ENCODE measurements at regions not wholly inside any gene's neighbourhood (a gene's known extent, or its start where the extent isn't known, plus 50 kb on each side); places are given as distances from the start of the nearest gene placed in this dataset.

- peak; percentile 71 for DNase-seq (ENCODE audit: low read depth)
These were observed 536.8 kb upstream of the JAG1 start for GRCh38 chr20:11210611-11211010.

DNA sequence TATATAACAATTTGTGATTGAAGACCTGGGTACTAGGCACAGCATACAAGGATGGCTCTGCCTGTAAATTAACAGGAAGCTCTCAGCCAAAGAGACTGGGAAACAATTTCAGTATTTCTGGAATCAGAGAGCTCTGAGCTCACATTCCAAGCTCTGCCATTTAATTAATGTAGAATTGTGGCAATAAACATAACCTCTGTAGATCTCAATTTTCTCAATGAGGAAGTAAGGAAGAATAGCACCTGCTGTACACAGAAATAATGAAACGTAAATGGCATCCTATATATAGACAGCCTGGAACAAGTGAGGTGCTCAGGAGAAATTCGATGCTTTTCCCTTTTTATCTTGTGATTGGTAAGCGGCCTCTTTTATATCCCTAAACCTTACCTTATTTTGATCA lies 538.5 kb upstream of the JAG1 start:
- DNase-seq (ENCODE audit: low read depth): peak; percentile 9

- no peak for DNase-seq (ENCODE audit: low read depth)
These were observed 539.1 kb upstream of the JAG1 start for GRCh38 chr20:11212902-11213301.

DNA sequence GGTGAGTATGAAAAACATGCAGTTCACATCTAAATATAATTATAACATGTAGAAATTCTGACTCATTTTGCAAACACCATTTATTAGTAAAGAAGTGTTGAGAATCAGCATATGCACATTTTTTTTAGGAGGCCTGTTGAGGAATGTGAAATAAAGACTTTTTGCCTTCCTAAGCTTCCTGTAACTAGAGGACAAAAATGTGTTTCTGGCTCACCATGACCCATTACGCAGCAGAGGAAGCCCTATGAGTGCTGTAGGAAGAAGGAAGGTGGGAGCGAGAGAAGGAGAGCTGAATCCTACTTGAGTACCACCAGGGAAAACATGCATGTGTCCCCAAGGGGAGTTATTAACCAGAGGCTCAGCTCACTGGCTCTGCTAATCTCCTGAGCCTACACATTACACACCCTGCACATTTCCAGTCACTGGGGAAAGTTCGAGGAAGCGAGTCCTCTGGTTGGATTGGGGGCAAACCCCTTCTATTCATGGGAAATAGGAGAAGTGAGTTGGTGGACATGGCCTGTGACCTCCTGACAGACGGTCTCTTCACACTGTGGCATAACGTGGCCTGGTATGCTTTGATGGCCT lies 540.5 kb upstream of the JAG1 start:
- peak; percentile 57 for DNase-seq (ENCODE audit: low read depth)

DNA sequence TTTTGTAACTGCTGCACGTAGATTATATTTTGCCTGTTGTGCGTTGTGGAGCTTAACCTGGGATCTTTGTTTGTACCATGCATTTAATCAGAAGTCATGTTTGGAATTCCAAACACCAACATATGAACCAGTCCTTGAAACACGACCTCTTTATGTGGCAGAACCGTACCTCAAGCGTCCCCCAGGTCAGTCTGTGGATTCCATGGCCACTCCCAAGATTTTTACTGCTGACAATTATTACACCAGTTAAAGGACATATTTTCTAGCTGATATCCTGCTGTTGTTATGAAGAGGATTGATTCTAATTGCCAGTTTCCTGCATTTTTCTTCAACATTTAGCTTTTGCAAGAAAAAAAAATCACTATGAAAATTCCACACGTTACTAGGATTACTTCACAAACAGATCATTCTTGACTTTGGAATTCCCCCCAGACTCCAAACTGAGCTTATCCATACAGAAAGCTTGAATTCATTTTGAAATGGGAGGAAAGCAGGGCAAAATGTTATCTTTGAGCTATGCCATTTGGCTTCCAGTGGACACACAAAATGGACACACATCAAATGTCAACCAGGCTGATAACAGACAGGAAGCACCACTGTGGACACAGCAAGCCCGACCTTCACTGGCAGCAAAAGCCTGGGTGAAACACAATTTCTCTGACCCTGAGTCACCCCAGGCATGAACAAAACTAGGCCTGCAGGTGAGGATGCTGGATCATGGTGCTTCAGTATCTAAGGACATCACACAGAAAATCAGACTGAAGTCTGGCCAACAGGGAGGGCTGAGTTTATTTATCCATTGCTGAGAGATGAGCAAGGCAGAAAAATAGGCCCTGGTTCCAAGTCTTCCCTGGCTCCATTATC lies 542.9 kb upstream of the JAG1 start:
- DNase-seq (ENCODE audit: low read depth): peak; percentile 89

DNA sequence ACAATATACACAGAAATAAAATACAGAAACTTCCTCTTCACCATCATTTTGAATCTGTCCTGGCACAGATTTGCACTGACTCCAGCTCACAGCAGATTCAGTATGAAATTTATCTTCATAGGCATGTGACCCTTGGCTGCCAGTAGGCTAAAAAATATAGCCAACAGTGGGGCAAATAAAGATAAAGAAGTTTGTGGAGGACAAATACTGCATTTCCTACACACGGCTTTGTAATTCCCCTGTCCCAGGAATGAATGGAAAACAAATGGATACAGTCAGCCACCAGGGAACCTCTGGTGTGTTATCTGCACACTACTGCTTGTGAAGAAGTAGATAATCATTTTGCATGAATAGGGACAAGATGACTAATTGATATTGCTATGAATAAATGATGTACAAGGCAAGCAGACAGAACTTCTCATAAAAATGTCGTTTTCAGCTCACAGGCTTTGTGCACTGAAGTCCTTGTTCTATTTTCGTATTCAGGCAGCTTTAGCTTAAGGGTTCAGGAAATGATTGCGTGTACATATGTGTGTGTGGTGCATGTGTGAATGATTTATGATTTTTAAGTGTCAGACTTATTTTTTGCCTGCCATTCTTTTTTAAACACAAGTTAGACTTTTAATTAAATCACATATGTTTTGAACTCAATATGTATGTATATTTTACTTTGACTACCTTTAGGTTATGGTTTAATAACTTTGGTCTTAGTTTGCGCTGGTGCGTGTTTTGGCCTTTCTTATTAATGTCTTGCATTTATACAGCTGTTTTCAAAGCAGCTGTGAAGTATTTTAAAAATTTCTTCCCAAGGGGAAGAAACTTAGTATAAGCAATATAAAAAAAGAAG lies 543.8 kb upstream of the JAG1 start:
- DNase-seq (ENCODE audit: low read depth): peak; percentile 46

- no peak for DNase-seq (ENCODE audit: low read depth)
These were observed 544.4 kb upstream of the JAG1 start for GRCh38 chr20:11218173-11218680.

DNA sequence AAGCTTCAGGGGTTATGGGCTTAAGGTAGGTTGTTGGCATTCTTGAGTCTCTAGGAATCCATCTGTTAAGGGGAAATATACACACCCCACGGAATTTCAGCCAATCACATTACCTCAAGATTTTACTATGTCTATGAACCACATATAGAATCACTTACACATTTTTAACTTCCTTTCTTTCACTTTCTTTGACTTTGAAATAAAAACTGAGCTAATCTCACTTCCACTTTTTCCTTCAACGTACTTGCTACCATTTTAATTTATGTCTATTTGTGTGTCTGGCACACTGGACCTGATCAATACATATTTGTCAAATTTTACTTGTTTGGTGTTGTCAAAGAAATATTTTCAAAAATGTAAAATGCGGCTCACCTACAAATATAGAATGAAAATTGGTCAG lies 545.4 kb upstream of the JAG1 start:
- DNase-seq (ENCODE audit: low read depth): no peak

- DNase-seq (ENCODE audit: low read depth): no peak
These were observed 547.2 kb upstream of the JAG1 start for GRCh38 chr20:11221046-11221445.

- DNase-seq (ENCODE audit: low read depth): no peak
These were observed 548.4 kb upstream of the JAG1 start for GRCh38 chr20:11222243-11222642.

GRCh38 chr20:11227602-11228001 lies 553.8 kb upstream of the JAG1 start:
- no peak for DNase-seq (ENCODE audit: low read depth)

DNA sequence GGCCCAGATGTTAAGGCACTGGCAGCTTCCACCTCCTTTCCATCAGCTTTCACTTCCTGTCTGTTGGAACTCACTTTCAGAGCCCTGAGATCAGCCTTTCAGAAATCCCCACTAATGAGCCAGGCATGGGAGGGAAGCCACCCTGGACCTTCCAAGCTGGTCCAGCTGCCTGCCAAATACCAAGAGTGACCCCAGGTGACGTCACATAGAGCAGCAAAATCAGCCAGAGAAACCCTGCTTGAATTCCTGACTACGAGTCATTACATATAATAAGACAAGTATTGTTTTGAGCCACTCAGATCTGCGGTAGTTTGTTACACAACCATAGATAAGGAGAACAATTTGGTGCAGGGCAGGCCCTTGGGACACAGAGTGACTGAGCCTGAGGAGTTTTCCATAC lies 556.0 kb upstream of the JAG1 start:
- peak; percentile 97 for DNase-seq (ENCODE audit: low read depth)

GRCh38 chr20:11230999-11231398 lies 557.2 kb upstream of the JAG1 start:
- DNase-seq (ENCODE audit: low read depth): peak; percentile 34

GRCh38 chr20:11231742-11232648 lies 558.2 kb upstream of the JAG1 start:
- DNase-seq (ENCODE audit: low read depth): no peak

GRCh38 chr20:11232896-11233295 lies 559.1 kb upstream of the JAG1 start:
- DNase-seq (ENCODE audit: low read depth): no peak

DNA sequence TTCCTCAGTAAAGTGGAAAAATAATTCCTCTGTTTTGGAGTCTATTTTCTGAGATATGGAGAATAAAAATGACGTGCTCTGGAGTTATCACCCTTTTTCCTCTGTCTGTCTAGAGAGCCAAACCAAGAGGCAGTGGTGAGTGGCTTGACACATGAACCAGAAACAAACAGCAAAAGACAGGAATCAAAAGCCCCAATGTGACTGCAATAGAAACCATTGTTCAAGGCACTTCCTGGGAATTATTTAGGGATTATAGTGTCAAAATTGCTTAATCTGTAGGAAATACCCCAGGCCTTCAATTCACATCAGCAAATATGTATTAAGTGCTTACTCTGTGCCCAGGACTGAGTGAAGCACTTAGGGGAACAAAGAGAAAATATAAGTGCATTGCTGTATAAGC lies 560.4 kb upstream of the JAG1 start:
- no peak for DNase-seq (ENCODE audit: low read depth)

DNA sequence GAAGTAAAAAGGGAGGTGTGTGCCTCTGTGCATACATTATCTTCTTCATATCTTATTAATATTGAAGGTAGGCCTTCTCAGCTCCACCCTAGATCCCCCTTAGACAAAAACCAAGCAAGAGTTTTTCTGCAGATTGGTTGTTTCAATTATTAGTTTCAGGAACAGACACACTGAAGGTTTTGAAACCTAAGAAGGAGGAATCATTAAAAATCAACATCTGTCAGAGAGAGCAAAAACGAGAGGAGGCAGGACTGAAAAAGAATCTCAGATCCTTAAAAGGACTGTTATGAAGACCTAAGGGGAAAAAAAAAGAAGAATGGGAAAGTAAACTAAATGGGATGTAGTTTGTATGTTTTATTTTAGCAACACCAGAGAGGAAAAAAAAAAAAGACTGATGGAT lies 560.8 kb upstream of the JAG1 start:
- peak; percentile 17 for DNase-seq (ENCODE audit: low read depth)

DNA sequence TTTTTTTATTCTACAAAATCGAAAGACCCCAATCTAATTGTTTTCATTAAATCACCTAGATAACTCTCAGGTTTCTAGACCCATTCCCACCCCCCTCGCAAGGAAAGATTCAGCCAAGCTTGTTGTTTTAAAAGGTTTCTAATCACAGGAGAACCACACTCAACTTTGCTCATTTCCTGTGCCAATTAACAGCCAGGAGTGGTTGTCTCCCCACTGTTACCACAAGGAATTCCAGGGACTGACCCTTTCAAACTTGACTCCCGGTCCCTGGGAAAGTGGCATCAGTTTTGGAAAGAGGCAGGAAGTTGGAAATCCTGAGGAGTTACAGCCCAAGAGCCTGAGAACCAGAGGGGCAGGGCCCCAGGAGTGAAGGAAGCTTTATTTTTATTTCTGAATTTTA lies 561.3 kb upstream of the JAG1 start:
- DNase-seq (ENCODE audit: low read depth): peak; percentile 93

- no peak for DNase-seq (ENCODE audit: low read depth)
These were observed 568.5 kb upstream of the JAG1 start for GRCh38 chr20:11242320-11242719.

- DNase-seq (ENCODE audit: low read depth): no peak
These were observed 571.6 kb upstream of the JAG1 start for GRCh38 chr20:11245431-11245830.

DNA sequence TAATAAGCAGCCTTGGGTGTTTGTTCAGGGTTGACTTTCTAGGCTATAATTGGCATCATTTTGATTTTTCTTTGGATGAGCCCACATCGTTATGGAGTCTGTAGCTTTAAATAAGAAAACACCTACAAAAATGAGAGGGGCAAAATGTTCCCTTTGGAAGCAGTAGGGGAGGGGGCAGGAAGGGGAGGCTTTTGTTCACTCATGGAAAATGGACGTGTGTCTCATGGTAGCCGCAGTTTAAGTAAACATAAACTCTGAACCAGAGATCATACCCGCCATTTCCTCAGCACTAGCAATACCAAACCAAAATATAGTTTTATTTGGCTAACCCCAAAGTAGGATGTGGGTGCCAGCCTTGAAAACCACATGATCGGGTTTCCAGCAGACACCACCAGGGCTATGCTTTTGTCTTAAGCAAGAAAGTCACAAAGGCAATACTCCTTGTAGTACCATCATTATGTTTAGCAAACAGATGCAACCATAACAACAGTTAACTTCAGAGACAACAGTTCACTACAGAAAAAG lies 572.5 kb upstream of the JAG1 start:
- DNase-seq (ENCODE audit: low read depth): no peak
